NCI-H1092 (cell line): ENCODE measurements at regions not wholly inside any gene's neighbourhood (a gene's known extent, or its start where the extent isn't known, plus 50 kb on each side); places are given as distances from the start of the nearest gene placed in this dataset.

ENCODE experiments used
- DNase-seq: peaks from one replicate; lab custom pipeline; 2025; lab: John Stamatoyannopoulos, UW

GRCh38 chr9:105828171-105828570 is 133.8 kb downstream of the TMEM38B start:
- no peak for DNase-seq

- no peak for DNase-seq
Measured at GRCh38 chr9:105828596-105829213, 134.4 kb downstream of the TMEM38B start.

GRCh38 chr9:105830461-105830860 is 136.1 kb downstream of the TMEM38B start:
- DNase-seq: no peak

GRCh38 chr9:105832096-105832710 is 137.9 kb downstream of the TMEM38B start:
- DNase-seq: no peak

- DNase-seq: no peak
Measured at GRCh38 chr9:105833271-105833975, 139.1 kb downstream of the TMEM38B start.

GRCh38 chr9:105834404-105834803 is 140.1 kb downstream of the TMEM38B start:
- DNase-seq: no peak

GRCh38 chr9:105835721-105836120 is 141.4 kb downstream of the TMEM38B start:
- peak; percentile 50 for DNase-seq

GRCh38 chr9:105836936-105837660 is 142.8 kb downstream of the TMEM38B start:
- DNase-seq: no peak

- DNase-seq: no peak
Measured at GRCh38 chr9:105841562-105841961, 147.2 kb downstream of the TMEM38B start.

- DNase-seq: peak; percentile 12
Measured at GRCh38 chr9:105842023-105842644, 147.8 kb downstream of the TMEM38B start.

GRCh38 chr9:105846825-105847224 is 152.5 kb downstream of the TMEM38B start:
- DNase-seq: no peak

- no peak for DNase-seq
Measured at GRCh38 chr9:105850852-105851500, 156.6 kb downstream of the TMEM38B start.

- DNase-seq: no peak
Measured at GRCh38 chr9:105854026-105854782, 159.9 kb downstream of the TMEM38B start.

GRCh38 chr9:105854783-105855724 is 160.7 kb downstream of the TMEM38B start:
- no peak for DNase-seq

- no peak for DNase-seq
Measured at GRCh38 chr9:105855987-105856386, 161.6 kb downstream of the TMEM38B start.

- DNase-seq: no peak
Measured at GRCh38 chr9:105858006-105858690, 163.8 kb downstream of the TMEM38B start.

GRCh38 chr9:105858877-105859276 is 164.5 kb downstream of the TMEM38B start:
- no peak for DNase-seq

GRCh38 chr9:105859428-105860091 is 165.2 kb downstream of the TMEM38B start:
- no peak for DNase-seq

- DNase-seq: no peak
Measured at GRCh38 chr9:105860516-105860915, 166.2 kb downstream of the TMEM38B start.
